HG03460 (cell line): ENCODE measurements at regions not wholly inside any gene's neighbourhood (a gene's known extent, or its start where the extent isn't known, plus 50 kb on each side); places are given as distances from the start of the nearest gene placed in this dataset.

Experiments used
- ATAC-seq: cut with Tn5 transposase; IDR thresholded peaks from one replicate; pipeline ENCODE4 v1.9.1; 2021; ENCODE audit not compliant: unreplicated experiment

- no peak for ATAC-seq
Measured at GRCh38 chr4:20352163-20352431, 100.4 kb downstream of the SLIT2 start.

- ATAC-seq: no peak
Measured at GRCh38 chr4:20353646-20354045, 101.9 kb downstream of the SLIT2 start.

GRCh38 chr4:20354120-20354519 is 102.4 kb downstream of the SLIT2 start:
- ATAC-seq: no peak

- ATAC-seq: no peak
Measured at GRCh38 chr4:20356565-20356964, 104.9 kb downstream of the SLIT2 start.

GRCh38 chr4:20358110-20358509 is 106.4 kb downstream of the SLIT2 start:
- no peak for ATAC-seq

- ATAC-seq: no peak
Measured at GRCh38 chr4:20359692-20360091, 108.0 kb downstream of the SLIT2 start.

- ATAC-seq: no peak
Measured at GRCh38 chr4:20362148-20362547, 110.4 kb downstream of the SLIT2 start.

- ATAC-seq: no peak
Measured at GRCh38 chr4:20364969-20365368, 113.3 kb downstream of the SLIT2 start.

GRCh38 chr4:20367446-20367845 is 115.7 kb downstream of the SLIT2 start:
- ATAC-seq: no peak

GRCh38 chr4:20368926-20369325 is 117.2 kb downstream of the SLIT2 start:
- no peak for ATAC-seq

- no peak for ATAC-seq
Measured at GRCh38 chr4:20370274-20370673, 118.6 kb downstream of the SLIT2 start.

GRCh38 chr4:20376070-20376469 is 124.4 kb downstream of the SLIT2 start:
- ATAC-seq: no peak

GRCh38 chr4:20378181-20378580 is 126.5 kb downstream of the SLIT2 start:
- ATAC-seq: no peak

GRCh38 chr4:20381005-20381404 is 129.3 kb downstream of the SLIT2 start:
- no peak for ATAC-seq

- ATAC-seq: no peak
Measured at GRCh38 chr4:20383283-20383682, 131.6 kb downstream of the SLIT2 start.

- ATAC-seq: no peak
Measured at GRCh38 chr4:20383969-20384368, 132.3 kb downstream of the SLIT2 start.

GRCh38 chr4:20384456-20384855 is 132.8 kb downstream of the SLIT2 start:
- no peak for ATAC-seq

- ATAC-seq: no peak
Measured at GRCh38 chr4:20386001-20386740, 134.5 kb downstream of the SLIT2 start.

GRCh38 chr4:20386906-20387305 is 135.2 kb downstream of the SLIT2 start:
- no peak for ATAC-seq

GRCh38 chr4:20391198-20391597 is 139.5 kb downstream of the SLIT2 start:
- ATAC-seq: no peak

GRCh38 chr4:20391912-20392311 is 140.2 kb downstream of the SLIT2 start:
- no peak for ATAC-seq

GRCh38 chr4:20393486-20394100 is 141.9 kb downstream of the SLIT2 start:
- no peak for ATAC-seq

- ATAC-seq: no peak
Measured at GRCh38 chr4:20394512-20394911, 142.8 kb downstream of the SLIT2 start.
